NCI-H524 treated with DMSO at 0.1 percent for 48 hours (cell line): ENCODE measurements at regions not wholly inside any gene's neighbourhood (a gene's known extent, or its start where the extent isn't known, plus 50 kb on each side); places are given as distances from the start of the nearest gene placed in this dataset.
"Not testable (repeated sequence)": the region's sequence is repeated elsewhere in the genome, so short reads cannot be mapped to it uniquely, and the experiment has no call there.

ENCODE experiments used
- DNase-seq: peaks from one replicate; lab custom pipeline; 2025; lab: John Stamatoyannopoulos, UW

DNA sequence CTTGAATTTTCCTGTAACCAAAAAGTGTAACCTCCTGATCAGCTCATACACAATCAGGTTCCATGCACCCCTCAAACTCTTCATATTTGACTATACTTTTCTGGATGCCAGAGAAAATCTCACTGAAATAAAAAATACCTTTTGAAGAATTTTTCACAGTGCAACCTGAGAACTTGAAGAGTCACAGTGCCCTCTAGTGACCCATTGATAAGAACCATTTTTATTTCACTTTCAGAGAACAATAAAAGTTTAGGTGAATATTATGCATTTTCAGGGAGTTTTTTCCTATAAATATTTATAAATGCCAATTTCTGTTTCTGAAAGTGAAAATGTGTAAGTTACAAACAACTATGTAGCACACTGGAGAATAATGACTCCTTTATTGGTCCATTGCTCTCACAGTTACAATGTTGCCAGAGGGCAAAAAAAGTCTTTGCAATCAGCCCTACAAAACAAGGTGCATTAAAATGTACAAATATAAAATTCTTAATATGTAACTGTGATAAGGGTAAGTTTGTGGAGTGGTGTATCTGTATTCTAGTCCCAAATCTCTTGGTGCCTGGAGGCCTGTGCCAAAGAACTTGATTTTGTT is 153.6 kb upstream of the INTU start:
- no peak for DNase-seq

DNA sequence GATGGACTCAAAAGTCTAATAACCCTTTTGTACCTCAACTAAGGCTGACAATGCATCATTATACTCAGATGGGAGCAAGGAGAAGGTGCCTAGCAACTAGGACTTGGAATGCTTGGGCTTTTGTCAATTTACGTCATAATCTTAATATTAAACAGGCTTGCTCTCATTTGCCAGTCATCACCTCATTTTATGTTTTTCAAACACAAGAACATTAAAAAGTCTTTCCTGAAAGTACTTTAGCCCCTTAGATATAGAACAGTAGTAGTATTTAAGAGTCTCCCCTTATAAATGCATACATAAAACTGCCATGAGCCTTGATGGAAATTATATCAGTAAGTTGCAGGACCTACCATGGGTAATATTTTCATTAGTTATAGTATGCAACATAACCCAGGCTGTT is 150.7 kb upstream of the INTU start:
- no peak for DNase-seq

DNA sequence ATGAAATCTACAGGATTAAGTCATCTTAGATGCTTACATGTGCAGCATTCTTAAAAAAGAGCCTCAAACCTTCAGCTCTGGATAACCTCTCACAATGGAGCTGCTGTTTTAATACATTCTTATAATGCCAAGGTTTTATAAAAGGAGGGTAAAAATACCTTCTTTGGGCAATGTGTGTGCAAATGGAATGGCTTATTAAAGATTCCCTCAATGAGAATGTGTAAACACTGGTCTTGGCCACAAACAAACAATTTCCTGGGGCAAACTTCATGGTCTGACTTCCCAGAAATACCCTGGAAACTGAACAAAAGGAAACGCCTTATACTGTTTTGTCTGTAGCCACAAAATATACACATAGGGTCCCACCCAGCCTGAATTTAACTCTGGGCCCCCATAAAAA is 148.6 kb upstream of the INTU start:
- DNase-seq: no peak

DNA sequence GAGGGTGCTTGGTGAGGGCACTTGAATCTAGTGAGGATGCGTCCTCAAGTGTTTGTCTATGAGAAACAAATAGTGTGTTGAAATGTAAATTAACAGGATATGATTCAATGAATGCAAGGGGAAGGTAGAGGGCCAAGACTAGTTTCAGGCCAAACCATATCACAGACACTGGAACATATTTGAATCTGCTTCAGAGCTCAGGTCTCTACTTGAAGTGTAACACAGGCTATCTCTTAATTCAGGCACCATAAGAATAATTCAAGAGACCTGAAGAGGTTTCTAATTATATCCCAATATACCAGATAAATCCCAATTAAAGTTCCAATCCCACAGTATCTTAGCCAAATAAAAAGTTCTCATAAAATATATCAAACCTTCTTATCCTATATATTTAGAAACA is 146.5 kb upstream of the INTU start:
- DNase-seq: no peak

DNA sequence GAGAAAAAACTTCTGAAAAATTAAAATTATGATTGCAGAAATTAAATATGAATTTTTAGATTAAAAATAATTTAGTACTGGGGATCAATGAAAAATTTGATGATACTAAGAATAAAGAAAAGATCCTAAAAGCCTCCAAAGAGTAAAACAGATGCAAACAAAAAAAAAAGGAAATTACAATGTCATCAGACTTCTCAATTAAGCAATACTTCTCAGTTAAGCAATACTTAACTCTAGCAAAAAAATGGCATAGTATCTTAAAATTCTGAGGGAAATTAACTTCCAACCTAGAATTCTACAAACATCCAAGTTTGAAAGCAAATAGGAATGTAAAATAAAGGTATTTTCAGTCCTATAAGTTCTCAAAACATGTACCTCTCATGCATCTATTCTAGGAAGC is 141.2 kb upstream of the INTU start:
- DNase-seq: no peak

DNA sequence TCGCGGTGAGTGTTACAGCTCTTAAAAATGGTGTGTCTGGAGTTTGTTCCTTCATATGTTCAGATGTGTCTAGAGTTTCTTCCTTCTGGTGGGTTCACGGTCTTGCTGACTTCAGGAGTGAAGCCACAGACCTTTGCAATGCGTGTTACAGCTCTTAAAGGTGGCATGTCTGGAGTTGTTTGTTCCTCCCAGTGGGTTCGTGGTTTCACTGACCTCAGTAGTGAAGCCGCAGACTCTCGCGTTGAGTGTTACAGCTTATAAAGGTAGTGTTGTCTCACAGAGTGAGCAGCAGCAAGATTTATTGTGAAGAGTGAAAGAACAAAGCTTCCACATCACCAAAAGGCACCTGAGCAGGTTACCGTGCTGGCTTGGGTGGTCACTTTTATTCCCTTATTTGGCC is 135.9 kb upstream of the INTU start:
- DNase-seq: not testable (repeated sequence)

DNA sequence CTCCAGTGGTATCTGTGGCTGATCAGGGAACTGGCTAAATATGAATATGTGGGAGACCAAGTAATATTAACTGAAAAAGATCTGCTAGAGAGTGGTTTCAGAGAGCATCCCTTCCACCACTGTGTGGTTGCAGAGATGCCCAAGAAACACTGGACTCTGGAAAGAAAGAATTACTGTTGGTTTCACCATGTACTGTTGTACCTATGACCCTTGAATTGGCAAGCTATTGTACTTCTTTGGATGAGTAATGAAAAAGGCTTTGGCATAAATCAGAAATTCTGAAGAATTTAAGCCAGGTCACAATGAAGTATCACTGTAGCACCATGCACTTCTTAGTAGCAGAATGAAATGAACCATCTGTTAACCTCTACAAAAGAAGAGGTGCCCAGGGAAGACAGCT is 134.4 kb upstream of the INTU start:
- no peak for DNase-seq

DNA sequence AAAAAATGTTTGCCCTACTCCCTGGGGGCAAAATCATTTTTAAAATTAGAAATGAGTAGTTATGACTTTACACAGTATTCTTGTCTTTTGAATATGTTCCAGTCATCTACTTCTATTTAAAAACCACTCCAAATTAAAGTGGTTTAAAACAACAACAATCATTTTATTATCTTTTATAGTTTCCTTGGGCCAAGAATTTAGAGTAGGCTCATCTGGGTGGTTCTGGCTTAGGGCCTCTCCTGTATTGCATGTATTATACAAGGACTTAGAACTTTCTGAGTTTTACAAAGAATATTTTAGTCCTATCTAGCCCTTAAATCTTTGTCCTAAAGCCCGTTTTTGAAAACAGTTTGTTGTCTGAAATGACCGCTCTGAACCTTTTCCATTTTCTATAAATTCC is 132.5 kb upstream of the INTU start:
- DNase-seq: no peak

DNA sequence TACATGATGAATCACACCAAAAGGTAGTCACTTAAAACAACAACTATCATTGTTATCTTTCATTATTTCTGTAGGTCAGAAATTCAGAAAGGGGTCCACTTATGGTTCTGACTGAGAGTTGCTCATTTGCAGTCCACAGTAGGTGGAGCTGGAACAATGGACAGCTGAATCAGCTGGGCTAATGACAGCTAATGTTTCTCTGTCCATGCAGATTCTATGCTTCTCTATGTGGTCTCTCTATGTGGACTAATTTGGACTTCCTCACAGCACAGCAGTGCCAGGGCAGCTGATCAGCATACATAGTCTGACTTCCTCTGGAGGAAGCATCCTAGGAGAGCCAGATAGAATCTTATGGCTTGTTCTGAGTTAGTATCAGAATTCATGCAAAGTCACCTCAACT is 131.7 kb upstream of the INTU start:
- no peak for DNase-seq

DNA sequence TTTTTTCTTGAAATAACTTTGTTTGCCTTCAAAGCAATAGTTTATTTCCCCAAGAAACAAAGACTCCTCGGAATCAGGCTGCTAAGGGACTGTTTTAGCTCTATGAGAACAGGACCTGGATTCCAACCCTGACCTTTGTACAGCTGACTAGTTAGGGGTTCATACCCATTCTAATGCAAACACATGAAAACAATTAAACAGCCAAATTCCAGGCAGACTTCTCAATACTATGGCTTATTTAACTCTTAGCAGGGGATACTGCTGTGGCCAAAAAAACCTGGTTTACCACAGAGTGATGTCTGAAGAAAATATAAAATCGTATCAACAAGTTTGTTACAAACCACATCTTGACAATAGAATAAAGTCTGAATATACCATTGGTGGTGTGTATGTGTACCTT is 129.6 kb upstream of the INTU start:
- DNase-seq: no peak

DNA sequence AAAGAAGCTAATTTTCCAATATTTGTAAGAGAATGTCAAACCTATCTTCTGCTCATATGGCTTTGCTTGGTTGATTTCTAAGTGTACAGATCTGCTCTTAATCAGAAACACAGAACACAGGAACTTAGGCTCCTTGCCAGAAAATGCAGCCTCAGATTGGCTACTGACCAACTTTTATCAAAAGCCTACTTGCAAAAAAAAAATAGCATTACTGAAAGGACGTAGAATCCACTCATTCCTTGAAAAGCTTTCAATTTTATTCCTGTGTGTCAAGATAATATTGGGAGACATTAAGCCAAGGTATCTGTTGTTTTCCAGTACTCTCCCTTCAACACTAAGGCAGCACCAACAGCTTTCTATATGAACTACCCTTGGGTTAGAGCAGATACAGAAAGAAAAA is 127.6 kb upstream of the INTU start:
- DNase-seq: no peak

DNA sequence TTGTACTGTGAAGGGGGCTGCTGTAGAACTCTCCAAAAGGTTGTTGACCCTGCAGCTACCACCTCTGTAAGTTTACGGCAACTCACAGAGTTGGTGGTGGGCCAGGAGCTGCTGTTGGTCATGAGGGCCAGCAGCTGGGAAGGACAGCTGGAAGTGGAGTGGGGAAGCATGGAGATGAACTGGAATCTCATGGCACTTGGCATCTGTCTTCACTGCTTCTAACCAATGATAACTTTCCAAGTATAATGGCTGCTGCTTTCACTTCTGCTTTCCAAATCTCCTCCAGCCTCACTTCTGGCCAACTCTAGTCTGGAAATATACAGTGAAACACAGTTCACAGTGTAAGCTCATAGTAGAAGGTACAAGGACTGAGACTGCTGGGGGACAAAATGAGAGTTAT is 126.5 kb upstream of the INTU start:
- DNase-seq: no peak

DNA sequence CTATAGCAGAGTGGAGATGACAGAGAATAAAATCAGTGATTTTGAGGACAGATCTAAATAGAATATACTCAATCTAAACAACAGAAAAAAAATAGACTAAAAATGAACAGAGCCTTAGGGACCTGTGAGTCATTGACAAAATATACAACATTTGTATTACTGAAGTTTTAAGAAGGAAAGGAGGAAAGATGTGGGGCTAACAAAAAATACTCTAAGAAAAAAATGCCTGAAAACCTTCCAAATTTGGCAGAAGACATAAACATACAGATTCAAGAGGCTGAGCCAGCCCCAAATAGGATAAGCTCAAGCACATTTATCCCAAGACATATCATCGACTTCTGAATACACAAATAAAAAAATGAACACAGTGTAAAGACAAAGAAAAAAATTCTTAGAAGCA is 123.6 kb upstream of the INTU start:
- DNase-seq: no peak

DNA sequence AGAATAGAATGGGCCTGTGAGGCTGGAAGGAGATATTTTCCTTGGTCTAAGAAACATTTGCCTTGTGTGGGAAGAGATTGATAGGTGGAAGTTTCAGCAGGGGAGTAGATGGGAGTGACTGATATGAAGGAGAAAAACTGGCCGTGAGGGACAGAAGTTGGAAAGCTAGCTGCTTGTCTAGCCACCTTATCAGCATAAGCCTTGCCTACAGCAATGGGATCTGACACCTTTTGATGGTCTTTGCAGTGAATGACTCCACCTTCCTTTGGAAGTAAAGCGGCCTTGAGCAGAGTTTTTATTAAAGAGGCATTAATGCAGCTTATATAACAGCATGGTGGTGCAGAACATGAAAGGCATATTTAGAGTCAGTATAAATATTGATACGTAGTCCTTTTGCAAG is 120.1 kb upstream of the INTU start:
- not testable (repeated sequence) for DNase-seq

DNA sequence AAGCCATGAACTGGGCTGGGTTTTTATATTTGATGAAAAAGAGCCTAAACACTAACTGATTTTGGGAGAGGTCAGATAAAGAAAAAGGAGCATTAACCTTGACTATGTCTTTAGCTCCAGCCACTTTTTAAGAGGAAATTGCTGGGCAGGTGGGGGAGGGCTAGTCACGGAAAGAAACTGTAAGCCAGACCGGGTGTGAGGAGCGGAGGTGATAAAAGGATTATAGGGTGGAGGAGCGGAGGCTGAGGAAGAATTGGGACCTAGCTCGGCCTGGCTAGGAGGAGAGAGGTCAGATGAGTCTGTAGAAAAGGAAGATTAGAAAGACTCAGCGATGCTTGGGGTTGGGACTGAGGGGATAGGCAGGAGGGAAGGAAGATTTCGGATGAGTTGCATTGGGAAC is 117.5 kb upstream of the INTU start:
- DNase-seq: not testable (repeated sequence)

DNA sequence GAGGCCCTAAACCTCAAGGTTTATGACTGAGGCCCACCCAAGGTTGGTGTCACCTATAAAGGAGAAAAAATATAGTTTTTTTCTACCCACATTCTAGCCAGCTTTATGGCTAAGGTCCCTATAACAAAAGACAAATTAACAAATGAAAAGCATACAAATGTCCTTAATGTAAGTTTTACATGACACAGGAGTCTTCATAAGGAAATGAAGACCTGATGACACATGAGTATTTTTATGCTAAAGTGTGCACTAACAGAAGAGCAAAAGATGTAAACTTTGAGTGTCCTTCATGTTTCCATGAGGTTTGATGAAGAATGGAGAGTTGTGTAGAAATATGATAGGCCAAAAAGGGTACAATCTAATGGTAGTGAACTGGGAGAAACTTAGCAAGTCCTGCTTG is 114.7 kb upstream of the INTU start:
- DNase-seq: no peak

DNA sequence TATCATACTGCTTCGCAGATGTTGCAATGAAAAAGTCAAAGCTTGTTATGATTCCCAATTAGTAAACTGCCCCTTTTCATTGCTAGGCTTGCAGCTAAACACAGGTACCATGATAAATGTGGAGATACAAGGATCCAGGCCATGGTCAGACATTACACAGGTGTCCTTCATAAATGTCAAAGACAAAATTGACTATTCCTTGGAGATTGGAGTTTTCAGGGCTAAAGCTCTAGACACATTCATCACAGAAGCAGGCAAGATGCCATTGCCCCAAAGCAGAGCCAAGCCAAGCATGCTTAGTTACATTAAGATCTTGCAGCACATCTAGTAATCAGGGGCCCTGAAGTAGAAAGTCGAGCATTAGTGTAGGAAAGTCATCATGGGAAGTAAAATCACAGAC is 111.3 kb upstream of the INTU start:
- DNase-seq: no peak

DNA sequence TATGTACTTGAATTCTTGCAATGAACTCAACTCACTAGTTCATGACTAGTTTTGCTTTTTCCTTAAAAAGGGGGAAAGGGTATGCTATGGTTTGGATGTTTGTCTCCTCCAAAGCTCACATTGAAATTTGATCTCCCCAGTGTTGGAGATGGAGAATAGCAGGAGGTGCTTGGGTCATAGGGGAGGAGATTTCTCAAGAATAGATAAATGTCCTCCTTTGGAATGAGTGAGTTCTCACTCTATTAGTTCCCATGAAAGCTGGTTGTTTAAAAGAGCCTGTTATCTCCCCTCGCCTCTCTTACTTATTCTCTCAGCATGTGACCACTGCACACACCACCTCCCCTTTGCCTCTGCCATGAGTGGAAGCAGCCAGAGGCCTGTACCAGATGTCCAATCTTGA is 109.4 kb upstream of the INTU start:
- no peak for DNase-seq

DNA sequence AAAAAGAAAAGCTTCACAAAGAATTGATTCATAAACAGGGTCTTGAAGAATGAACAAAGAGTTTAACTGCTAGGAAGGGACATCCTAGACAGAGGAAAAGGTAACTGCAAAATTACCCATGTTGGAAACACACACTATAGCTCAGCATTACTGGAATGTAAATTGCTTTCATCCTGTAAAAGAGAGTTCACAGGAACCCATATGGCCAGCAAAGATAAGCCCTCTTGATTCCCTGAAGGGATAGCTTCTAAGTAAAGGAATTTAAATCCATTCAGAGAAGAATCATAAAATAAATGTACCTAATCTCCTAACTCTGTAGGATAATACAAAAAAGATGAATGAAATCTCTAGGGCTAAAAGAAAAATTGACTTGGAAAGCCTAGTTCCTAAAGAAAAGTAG is 107.1 kb upstream of the INTU start:
- DNase-seq: peak; percentile 18

DNA sequence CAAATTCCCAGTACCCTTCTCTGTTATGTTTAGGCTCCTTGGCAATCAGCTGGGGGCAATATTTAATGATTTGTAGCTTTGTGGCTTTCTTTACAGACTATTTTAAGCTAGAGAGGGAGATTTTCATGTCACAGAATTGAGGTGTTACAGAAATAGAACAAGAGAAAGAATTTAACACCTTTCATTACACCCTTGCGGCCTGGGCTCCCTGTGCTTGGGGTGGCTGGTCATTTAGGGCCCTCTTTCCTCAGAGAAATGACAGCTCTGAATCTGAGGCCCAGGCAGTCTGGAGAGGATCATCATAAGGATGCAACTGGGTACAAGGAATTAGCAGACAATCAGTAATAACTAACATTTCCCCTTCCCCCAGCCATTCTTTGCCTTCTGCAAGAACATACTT is 104.5 kb upstream of the INTU start:
- DNase-seq: no peak

DNA sequence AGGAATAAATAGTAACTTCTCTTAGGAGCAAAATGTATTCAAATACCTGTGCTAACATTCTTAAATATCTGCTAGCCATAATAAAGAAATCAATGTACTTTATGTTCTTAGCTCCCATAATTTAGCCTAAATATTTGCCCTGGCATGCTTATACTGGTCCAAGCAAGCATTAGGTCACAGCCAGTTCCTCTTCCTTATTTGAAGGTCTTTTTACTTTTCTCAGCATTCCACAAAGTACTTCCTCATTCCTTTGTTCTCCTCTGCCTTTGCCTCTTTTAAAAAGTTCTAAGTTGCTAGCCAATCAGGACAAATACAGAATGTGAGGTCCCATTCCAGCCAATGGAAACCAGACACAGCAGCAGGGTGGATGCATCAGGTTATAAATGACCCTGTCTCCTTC is 102.9 kb upstream of the INTU start:
- not testable (repeated sequence) for DNase-seq

DNA sequence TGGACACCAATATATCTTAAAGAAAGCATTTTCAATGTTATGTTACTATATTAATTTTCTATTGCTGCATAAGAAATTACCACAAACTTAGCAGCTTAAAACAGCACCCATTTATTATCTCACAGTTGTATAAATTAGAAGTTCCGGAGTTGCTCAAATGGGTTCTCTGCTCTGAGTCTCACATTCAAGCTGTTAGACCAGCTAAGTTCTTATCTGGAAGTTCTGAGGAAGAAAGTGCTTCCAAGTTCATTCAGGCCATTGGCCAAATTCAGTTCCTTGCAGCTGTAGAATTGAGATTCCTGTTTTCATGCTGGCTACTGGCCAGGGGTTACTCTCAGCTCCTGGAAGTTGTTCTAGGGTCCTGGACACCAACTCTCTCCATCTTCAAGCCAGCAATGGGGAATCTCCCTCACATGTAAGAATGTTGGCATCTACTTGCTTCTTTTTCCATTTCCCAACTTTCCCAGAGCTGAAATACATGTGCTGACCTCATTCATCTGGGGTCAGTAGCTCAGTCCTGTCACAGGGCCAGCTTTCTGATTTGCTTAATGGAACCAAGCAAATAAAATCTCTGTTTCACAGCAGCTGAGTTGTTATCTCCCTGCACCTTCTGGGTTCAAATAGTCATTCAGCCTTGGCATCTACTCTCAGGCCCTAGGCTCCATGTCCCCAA is 99.6 kb upstream of the INTU start:
- no peak for DNase-seq

DNA sequence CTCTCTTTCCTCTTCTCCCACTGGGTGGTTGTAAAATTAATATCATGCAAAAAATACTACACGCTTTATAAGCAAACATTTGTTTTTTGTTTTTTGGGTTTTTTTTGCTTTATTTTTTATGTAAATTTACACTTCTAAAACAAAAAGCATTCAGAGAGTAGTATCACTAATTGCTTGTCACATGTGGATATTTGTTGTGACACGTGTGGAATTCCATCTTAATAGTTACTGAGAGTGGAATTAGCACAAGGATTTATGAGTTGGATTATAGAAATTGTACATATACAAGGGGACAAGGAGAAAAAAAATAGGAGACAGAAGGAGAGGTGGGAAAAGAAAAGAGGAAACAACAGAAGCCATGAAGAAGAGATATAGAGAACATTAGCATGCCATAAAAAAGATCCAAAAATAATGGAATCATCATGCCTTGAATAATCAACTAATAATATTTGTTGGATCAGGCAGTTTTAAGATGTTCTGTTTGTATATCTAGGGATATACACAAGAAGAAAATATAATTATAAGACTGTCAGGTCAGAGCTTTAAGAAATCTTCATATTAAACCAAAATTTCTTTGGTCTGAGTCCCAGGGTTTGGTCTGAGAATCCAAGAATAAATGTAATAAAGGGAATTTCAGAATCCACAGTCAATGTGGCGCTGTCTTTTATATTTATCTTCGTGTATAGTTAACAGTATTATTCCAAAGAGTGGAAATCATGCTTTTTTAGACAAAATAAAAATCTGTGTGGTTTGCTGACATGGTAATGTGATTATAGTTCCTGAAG is 98.5 kb upstream of the INTU start:
- DNase-seq: no peak

DNA sequence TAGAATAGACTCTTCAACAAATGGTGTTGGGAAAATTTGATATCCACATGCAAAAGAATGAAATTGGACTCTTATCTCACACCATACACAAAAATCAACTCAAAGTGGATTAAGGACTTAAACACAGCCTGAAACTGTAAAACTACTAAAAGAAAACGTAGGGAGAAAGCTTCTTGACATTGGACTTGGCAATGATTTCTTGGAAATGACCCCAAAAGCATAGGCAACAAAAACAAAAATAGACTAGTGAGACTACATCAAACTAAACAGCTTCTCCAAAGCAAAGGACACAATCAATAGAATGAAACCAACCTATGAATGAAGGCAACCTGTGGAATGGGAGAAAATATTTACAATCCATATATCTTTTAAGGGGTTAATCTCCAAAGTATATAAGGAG is 94.7 kb upstream of the INTU start:
- DNase-seq: no peak
